Keratinocyte (primary cell): ENCODE measurements at regions not wholly inside any gene's neighbourhood (a gene's known extent, or its start where the extent isn't known, plus 50 kb on each side); places are given as distances from the start of the nearest gene placed in this dataset.

Experiments used
- EZH2 ChIP-seq: IDR thresholded peaks from one replicate; pipeline ENCODE4 v1.6.1; 2012; ENCODE audit warnings: inconsistent platforms, mild to moderate bottlenecking, low read length, moderate library complexity
- TF ChIP-seq, protein P1 (sequence below), 3 experiments: IDR thresholded peaks in 1 of 3; conservative IDR thresholded peaks in 1 of 3; optimal IDR thresholded peaks in 1 of 3; 2 replicates in 2 of 3; 3 replicates in 1 of 3; pipeline versions ENCODE3 to v1.5.1; 2011; ENCODE audit warnings: low read length in 3 of 3, mild to moderate bottlenecking in 3 of 3, moderate library complexity in 2 of 3, control low read depth in 1 of 3, inconsistent platforms in 1 of 3; ENCODE audit not compliant: insufficient read depth in 2 of 3; ENCODE audit errors: extremely low read depth in 1 of 3

DNA sequence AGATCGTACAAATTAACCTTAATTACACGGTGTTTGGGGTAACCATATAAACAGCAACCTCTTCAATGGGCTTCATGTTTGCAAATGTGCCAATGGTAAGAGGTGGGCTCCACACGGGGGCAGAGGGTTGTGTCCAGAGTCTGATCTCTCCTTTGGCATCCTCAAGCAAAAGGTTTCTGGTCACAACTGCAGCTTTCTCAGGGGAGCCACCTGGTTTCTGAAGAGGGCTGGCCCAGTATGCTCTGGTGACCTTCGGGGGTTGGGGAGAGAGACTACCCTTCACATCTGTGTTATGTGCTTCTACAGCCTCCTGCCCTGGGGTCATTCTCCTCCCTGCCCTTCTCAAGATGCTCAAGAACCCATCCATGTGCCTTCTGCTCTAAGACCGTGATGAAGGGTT, 259.6 kb downstream of the CRLF2 start:
- TF ChIP-seq, protein P1, sequence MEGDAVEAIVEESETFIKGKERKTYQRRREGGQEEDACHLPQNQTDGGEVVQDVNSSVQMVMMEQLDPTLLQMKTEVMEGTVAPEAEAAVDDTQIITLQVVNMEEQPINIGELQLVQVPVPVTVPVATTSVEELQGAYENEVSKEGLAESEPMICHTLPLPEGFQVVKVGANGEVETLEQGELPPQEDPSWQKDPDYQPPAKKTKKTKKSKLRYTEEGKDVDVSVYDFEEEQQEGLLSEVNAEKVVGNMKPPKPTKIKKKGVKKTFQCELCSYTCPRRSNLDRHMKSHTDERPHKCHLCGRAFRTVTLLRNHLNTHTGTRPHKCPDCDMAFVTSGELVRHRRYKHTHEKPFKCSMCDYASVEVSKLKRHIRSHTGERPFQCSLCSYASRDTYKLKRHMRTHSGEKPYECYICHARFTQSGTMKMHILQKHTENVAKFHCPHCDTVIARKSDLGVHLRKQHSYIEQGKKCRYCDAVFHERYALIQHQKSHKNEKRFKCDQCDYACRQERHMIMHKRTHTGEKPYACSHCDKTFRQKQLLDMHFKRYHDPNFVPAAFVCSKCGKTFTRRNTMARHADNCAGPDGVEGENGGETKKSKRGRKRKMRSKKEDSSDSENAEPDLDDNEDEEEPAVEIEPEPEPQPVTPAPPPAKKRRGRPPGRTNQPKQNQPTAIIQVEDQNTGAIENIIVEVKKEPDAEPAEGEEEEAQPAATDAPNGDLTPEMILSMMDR (optimal IDR thresholded peaks at IDR 0.05 in 1 of 3, IDR thresholded peaks at IDR 0.05 in 1 of 3, conservative IDR thresholded peaks at IDR 0.05 in 1 of 3; ENCODE audit: extremely low read depth in 1 of 3, insufficient read depth in 2 of 3, low read length in 3 of 3) = no peak
- no peak for TF ChIP-seq EZH2
